Fibroblast of villous mesenchyme (primary cell): ENCODE measurements at regions not wholly inside any gene's neighbourhood (a gene's known extent, or its start where the extent isn't known, plus 50 kb on each side); places are given as distances from the start of the nearest gene placed in this dataset.
"Not testable (repeated sequence)": the region's sequence is repeated elsewhere in the genome, so short reads cannot be mapped to it uniquely, and the experiment has no call there.

Source experiments
- DNase-seq: peaks from one replicate; pipeline ENCODE4 v3.0.0-alpha.2; 2010; ENCODE audit warnings: low read depth
- H3K4me3 ChIP-seq: 2 replicates; pipeline ENCODE4 v1.5.1; 2011; ENCODE audit warnings: low read depth, mild to moderate bottlenecking, low read length

DNA sequence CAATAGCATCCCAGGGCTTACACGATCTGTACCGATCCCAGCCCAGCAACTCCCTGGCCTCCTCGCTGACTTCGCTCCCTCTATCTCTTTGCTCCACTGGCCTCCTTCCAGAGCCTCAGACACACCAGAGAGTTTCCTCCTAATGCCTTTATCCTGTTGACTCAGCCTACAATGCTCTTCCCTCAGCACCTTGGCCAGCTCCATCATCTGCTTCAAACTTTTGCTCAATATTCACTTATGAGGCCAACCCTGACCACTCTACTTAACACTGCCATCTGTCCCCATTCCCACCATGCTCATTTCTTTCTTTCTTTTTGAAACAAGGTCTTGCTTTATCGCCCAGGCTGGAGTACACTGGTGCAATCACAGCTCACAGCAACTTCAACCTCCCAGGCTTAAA, 180.9 kb downstream of the CEP170 start:
- H3K4me3 ChIP-seq, DNase-seq: not testable (repeated sequence)

DNA sequence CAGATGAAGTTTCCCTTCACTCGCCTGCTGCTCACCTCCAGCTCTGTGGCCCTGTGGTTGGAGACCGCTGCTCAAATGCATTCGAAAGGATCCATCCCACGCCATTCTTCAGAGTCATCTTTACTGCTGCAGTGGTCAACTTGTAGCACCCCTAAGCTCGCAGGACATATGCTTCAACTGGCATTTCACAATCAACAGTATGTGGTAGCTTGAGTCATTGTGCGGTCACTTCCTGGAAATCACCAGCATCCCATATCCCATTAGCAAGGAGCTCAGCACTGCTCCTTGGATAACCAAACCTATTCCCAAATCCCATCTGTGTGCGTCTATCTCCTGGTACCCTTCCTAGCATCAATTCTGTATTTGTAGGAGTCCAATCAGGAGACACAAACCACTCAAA, 188.0 kb downstream of the CEP170 start:
- DNase-seq, H3K4me3 ChIP-seq: not testable (repeated sequence)

DNA sequence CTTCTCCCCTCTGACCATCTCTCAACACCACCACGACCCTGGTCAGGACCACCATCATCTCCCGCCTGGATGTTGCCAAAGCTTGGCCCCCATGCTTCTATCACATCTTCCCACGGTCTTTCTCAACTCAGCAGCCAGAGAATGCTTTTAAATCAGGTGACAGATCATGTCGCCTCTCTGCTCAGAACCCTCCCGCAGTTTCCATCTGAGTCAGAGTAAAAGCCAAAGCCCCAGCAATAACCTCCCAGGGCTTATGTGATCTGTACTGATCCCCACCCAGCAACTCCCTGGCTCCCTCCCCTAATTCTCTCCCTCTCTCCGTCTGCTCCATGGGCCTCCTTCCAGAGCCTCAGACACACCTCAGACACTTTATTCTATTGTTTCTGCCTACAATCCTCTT, 193.1 kb downstream of the CEP170 start:
- H3K4me3 ChIP-seq = not testable (repeated sequence)

DNA sequence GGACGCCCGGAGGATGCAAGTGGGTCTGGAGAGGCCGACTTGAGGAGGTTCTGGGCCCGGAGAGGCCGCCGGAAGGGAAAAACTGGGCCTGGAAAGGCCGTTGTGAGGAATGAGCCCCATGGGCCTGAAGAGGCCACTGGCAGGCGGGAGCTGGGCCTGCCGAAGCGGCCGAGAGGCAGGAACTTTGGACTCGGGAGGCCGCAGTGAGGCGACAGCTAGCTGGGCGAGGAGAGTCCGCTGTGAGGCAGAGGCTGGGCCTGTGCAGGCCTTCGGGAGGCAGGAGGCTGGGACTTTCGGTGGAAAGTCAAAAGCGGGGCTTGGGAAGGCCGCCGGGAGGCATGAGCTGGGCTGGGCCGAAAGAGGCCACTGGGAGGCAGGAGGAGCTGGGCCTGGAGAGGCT, 199.6 kb downstream of the CEP170 start:
- not testable (repeated sequence) for H3K4me3 ChIP-seq, DNase-seq

More for the DNA sequence above, 193.1 kb downstream of the CEP170 start:
- DNase-seq = not testable (repeated sequence)

DNA sequence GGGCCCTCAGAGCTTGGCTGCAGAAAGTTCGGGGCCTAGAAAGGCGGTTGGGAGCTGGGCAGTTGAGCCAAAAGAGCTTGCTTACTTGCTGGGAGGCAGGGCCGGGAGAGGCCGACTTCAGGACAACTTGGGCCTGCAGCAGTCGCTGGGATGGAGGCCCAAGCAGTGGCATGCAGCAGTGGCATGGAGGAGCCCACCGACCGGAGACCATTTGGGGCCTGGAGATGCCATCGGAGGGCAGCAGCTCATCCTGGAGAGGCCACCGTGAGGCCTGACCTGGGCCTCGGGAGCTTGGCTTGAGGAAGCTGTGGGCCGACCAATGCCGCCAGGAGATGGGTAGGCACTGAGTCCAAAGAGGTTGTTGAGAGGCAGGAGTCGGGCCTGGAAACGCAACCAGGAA, 200.0 kb downstream of the CEP170 start:
- not testable (repeated sequence) for DNase-seq, H3K4me3 ChIP-seq

DNA sequence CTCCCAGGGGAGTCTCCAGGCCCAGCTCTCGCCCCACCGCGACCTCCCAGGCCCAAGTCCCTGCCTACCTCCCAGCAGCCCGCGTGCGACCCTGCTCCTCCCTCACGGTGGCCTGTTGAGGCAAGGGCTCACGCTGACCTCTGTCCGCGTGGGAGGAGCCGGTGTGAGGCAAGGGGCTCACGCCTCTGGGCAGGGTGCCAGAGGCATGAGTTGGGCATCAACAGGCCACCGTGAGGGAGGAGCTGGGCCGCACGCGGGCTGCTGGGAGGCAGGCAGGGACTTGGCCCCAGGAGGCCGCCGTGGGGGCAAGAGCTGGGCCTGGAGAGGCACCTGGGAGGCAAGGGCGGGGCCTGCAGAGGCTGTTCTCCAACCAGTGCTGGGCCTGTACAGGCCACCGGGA, 200.4 kb downstream of the CEP170 start:
- H3K4me3 ChIP-seq, DNase-seq: not testable (repeated sequence)

DNA sequence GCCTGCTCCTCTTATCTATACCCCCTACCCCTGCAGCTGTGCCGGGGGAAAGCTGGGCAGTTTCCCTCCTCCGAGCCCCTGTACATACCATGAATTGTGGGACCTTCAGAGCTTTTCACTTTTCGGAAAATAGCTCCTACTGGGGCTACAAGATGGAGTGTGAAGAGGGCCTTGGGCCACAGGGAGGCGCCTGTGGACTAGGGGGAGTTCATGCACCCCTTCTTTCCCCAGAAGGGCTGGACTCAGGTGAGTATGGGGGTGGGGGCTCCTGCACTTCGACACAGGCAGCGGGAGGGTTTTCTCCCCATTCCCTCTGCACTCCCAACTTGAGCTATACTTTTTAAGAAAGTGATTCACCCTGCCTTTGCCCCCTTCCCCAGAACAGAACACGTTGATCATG, 202.0 kb downstream of the CEP170 start:
- not testable (repeated sequence) for DNase-seq, H3K4me3 ChIP-seq

DNA sequence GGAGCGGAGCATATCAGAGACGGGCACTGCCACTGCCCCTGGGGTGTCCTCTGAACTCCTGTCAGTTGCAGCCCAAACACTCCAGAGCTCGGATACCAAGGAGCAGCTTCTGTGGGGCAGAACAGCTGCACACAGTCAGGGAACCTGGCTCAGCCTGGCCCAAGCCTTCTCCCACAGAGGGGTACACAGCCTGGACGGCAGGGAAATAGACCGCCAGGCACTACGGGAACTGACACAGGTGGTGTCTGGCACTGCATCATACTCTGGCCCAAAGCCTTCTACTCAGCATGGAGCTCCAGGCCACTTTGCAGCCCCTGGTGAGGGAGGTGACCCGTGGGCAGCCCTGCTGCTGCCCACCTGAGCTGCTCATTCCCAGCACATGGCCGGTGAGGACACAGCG, 204.5 kb downstream of the CEP170 start:
- DNase-seq, H3K4me3 ChIP-seq: not testable (repeated sequence)

DNA sequence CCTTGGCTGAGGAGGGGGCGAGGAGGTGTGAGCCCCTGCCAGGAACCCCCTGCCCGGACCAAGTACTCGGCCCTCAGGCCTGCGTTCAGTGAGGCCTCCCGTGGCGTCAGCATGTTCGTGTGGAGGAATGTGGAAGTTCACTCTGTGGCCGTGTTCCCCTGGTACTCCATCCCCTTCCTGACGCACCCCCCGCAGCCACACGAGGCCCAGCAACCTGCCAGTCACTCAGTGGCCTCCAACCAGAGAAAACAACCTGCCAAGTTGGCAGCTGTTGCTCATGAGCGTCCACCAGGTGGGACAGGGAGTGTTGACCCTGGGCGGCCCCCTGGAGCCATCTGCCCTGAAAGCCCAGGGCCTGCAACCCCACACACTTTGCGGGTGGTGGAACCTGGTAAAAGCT, 205.4 kb downstream of the CEP170 start:
- not testable (repeated sequence) for DNase-seq, H3K4me3 ChIP-seq

DNA sequence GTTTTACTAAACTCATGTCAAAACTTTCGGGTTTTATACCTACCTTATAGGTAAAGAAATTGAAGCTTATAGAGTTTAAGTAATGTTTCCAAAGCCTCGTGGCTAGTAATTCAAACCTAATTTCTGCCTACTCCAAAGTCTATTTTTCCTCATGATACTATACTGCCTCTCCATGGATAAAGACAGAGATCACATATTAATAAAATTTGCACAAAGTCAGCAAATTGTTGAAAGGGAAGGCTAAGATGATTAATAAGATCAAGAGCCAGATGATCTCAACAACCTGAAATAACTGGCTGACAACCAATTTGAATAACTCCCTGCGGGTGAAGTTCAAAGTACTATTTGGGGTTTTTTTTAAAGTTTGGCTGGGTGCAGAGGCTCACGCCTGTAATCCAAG, 233.7 kb downstream of the CEP170 start:
- not testable (repeated sequence) for H3K4me3 ChIP-seq, DNase-seq

DNA sequence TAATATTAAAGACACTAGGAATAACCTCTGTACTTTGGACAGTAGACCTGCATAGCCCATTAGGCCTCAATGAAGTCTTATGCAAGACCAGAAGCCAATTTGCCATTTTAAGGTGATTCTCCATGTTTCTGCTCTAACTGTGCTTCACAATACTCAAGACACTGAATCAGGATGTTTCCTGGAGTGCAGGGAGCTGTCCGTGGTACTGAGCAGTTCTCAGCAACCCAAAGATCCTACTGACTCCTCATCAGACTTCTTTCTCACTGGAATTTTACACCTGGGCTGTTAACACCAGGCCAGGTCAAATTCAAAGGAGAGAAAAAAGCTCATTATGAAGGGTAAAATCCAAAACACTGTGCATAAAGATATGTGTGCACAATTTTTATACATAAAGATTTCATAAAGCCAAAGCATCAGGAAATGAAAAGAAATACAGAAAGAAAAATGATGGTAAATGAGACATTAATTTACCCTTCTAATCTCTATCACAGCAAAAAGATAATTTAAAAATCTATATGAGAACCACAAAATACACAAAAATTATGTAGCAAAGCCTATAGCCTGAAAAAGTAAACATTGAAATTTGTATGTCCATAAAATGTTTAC, 235.9 kb downstream of the CEP170 start:
- DNase-seq, H3K4me3 ChIP-seq: not testable (repeated sequence)

DNA sequence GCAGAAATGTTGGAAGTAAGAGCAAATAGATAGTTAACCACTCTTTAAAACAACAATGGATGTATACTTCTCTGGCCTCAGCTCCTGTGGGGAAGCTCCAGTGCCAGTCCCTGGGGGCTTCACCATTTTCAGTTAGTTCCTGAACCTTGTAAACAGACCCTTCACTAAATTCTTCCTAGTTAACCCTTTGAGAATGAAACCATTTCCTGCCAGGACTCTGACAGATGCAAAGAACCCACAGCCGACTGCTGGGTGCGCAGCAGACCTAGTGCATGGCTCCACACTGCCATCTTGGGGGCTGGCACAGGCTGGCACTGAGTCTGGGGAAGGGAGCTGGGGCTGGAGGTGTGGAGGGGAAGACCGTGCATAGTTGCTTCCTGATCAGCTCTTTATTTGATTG, 244.4 kb downstream of the CEP170 start:
- DNase-seq, H3K4me3 ChIP-seq: not testable (repeated sequence)

DNA sequence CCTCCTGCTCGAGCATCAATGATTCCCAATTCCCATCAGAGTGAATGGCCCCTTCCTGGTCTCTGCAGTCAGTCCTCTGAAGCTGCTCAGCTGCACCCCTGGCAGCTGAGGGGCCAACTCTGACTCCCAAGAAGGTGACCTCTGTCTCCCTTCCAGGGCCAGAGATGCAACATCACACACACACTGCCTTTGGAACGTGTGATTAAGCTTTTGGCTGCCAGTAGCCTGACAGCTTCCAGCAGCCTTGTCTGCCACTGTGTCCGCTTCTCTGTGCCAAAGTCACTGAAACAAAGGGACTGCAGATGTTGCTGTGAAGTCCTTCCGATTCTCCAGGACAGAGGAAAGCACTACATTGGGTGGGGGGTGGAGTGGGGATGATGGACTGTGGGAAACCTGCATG, 254.1 kb downstream of the CEP170 start:
- not testable (repeated sequence) for DNase-seq, H3K4me3 ChIP-seq

DNA sequence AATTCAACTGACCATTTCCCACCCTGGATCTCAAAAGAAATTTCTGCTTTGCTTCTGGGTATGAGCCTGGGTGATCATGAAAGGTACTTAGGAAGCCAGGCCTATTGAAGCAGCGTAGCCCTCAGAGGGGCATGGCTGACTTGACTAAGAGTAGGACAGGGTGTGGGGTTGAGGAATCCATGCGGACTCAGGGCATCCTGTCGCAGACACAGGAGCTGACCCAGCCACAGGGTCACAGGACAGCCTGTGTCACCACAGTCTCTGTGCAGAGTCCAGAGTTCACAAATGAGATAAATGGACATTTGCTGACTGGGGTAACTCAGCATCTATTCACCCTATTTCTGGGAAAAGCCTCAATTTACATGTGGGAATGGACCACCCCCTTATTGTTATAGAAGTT, 262.3 kb downstream of the CEP170 start:
- H3K4me3 ChIP-seq, DNase-seq: not testable (repeated sequence)

DNA sequence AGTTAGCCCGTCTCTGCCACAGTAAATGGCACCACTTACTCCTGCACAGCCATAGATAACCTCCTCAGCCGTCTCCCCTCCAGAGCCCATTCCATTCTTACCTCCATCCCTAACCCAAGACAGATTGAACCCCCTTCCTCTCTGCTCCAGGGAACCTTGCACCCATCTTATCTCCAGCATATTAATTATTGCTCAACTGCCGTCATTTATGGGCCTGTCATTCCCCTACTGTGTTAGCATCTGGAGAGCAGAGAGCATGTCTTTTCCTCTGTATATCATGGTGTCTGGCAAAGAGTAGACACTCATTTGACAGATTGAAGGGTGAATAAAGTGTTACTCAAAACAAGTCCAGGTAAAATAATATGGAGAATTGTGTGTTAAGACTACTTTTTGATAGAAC, 270.0 kb downstream of the CEP170 start:
- H3K4me3 ChIP-seq, DNase-seq: not testable (repeated sequence)

DNA sequence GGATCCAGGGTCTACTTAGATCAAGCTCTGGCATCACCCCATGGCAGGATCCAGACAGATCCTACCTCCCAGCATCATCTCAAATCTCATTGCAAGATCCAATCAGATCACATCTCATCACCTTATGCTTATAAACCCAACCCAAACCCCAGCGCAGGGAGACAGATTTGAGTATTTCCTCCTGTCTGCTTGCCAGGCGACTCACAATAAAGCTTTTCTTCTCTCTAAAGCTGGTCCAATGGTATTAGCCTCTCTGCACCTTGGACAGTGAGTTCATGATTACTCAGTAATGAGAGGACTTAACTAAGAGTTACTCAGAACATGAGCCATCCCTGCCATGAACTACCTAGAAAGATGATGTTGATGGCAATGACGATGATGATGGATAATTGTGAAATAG, 281.7 kb downstream of the CEP170 start:
- not testable (repeated sequence) for H3K4me3 ChIP-seq, DNase-seq
